Right atrium auricular region (tissue), 2 donors: ENCODE measurements at regions not wholly inside any gene's neighbourhood (a gene's known extent, or its start where the extent isn't known, plus 50 kb on each side); places are given as distances from the start of the nearest gene placed in this dataset.

Experiments used
- DNase-seq: peaks from one replicate; pipeline ENCODE4 v3.0.0-alpha.2; 2019; ENCODE audit warnings: low spot score
- H3K27ac ChIP-seq, 2 donors: fragments of 200-600 bp; sonication (generic); 1 replicate in 1 of 2; 2 replicates in 1 of 2; pipeline ENCODE4 v1.5.1; 2016 to 2019
- H3K27me3 ChIP-seq, 2 donors: fragments of 200-600 bp; sonication (generic); one replicate each; pipeline versions ENCODE4 v1.5.1 to v1.6.0; 2017 to 2019
- H3K36me3 ChIP-seq: fragments of 200-600 bp; sonication (generic); one replicate; pipeline ENCODE4 v1.5.1; 2016
- H3K4me1 ChIP-seq, 2 donors: fragments of 200-600 bp; sonication (generic); one replicate each; pipeline versions ENCODE4 v1.5.1 to v1.6.0; 2017 to 2019
- H3K4me3 ChIP-seq, 2 donors: fragments of 200-600 bp; sonication (generic); 1 replicate in 1 of 2; 2 replicates in 1 of 2; pipeline ENCODE4 v1.5.1; 2017 to 2019; ENCODE audit warnings: mild to moderate bottlenecking in 1 of 2, moderate library complexity in 1 of 2
- H3K9me3 ChIP-seq, 2 donors: fragments of 200-600 bp; sonication (generic); one replicate each; pipeline ENCODE4 v1.5.1; 2019
- CTCF ChIP-seq, 2 donors: fragments of 200-600 bp; sonication (generic); IDR thresholded peaks; one replicate each; pipeline ENCODE4 v1.5.1; 2019; ENCODE audit warnings: antibody characterized with exemption in 2 of 2

- Histone ChIP-seq H3K9me3 (no peaks in the 10 kb centered on the region), H3K4me1 (peaks cover 0 to 21% of the 10 kb centered on the region in 2 donors), H3K27me3 (no peaks in the 10 kb centered on the region), H3K27ac (no peak overlapping the region), H3K4me3 (no peak overlapping the region), H3K36me3 (no peaks in the 10 kb centered on the region)
- no peak for DNase-seq
- no peak for TF ChIP-seq CTCF (IDR thresholded peaks at IDR 0.05)
Measured at GRCh38 chr18:46283268-46283667, 179.1 kb downstream of the HAUS1 start.

DNA sequence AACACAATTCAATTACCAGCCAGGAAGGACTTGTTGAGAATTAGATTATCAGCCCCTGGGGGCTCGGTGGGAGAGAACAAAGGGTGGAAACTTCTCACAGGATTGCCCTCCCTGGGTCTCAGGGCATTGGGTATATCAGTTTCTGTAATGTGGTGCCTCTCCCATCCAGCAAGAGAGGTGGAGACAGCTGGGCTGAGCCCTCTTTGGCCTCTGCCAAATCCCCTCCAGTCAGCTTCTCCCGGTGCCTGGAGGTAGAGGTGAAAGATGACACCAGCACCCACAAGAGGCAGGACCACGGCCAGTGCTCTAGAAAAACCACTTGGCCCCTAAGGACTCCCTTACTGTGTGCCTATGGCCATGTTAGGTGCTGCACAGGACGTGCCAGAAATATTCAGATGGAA lies 179.7 kb downstream of the HAUS1 start:
- no peak for TF ChIP-seq CTCF (IDR thresholded peaks at IDR 0.05)
- H3K27ac ChIP-seq: no peak overlapping the region
- H3K4me1 ChIP-seq: peaks cover 0 to 14% of the 10 kb centered on the region in 2 donors
- no peak overlapping the region for H3K4me3 ChIP-seq
- no peaks in the 10 kb centered on the region for H3K9me3 ChIP-seq
- no peaks in the 10 kb centered on the region for H3K36me3 ChIP-seq
- H3K27me3 ChIP-seq: no peaks in the 10 kb centered on the region
- no peak for DNase-seq

- DNase-seq: no peak
- Histone ChIP-seq H3K4me1 (no peaks in the 10 kb centered on the region), H3K27me3 (no peaks in the 10 kb centered on the region), H3K36me3 (no peaks in the 10 kb centered on the region), H3K9me3 (no peaks in the 10 kb centered on the region), H3K4me3 (no peak overlapping the region), H3K27ac (no peak overlapping the region)
- TF ChIP-seq CTCF (IDR thresholded peaks at IDR 0.05): no peak
Measured at GRCh38 chr18:46289463-46289862, 185.3 kb downstream of the HAUS1 start.

DNA sequence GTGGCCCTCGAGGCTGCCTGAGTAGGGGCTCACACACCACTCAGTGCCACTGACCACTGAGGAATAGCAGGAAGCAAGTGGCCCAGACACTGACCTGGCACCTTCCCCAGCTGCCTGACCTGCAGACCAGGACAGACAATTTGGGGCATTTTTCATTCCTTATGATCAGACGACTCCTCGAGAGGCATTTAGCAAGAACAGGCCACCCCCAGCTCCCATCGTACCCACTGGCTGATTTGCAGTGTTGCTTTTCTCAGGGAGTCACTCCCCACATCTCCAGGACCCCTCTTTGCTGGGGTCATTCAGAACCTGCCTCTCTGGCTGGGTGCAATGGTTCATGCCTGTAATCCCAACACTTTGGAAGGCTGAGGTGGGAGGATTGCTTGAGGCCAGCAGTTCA lies 185.7 kb downstream of the HAUS1 start:
- H3K36me3 ChIP-seq: no peaks in the 10 kb centered on the region
- H3K27me3 ChIP-seq: no peaks in the 10 kb centered on the region
- no peaks in the 10 kb centered on the region for H3K4me1 ChIP-seq

DNA sequence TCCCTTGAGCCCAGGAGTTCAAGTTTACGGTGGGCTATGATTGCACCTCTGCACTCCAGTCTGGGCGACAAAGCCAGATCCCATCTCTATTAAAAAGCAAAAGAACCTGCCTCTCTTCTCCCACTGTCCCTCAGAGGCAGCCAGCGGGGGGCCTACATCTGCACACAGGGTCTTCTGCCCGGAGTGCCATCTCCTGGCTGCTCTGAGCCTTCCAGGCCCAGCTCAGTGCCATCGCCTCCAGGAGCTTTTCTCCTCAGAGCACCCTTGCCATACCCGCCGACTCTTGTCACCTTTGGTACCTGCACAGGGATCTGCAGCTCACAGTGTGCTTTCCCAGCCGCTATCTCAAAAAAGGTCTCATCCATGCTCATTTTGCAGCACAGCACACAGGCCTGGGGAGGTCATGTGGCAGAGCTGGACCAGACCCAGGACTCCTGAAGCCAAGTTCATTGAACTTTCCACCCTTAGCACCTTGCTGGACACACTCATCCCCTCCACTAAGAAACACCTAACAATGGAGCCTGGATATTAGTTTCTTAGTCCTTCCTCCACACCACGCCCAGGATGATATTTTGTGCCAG lies 186.3 kb downstream of the HAUS1 start:
- H3K36me3 ChIP-seq: no peaks in the 10 kb centered on the region
- DNase-seq: peak; percentile 48
- H3K4me3 ChIP-seq: no peak overlapping the region
- no peak overlapping the region for H3K27ac ChIP-seq
- no peaks in the 10 kb centered on the region for H3K27me3 ChIP-seq
- TF ChIP-seq CTCF (IDR thresholded peaks at IDR 0.05): no peak
- H3K9me3 ChIP-seq: no peaks in the 10 kb centered on the region
- H3K4me1 ChIP-seq: no peaks in the 10 kb centered on the region

More for the DNA sequence above, 185.7 kb downstream of the HAUS1 start:
- H3K4me3 ChIP-seq: no peak overlapping the region
- peak; percentile 53 for DNase-seq
- H3K9me3 ChIP-seq: no peaks in the 10 kb centered on the region
- no peak overlapping the region for H3K27ac ChIP-seq
- TF ChIP-seq CTCF (IDR thresholded peaks at IDR 0.05): no peak

GRCh38 chr18:46291149-46291548 lies 187.0 kb downstream of the HAUS1 start:
- no peaks in the 10 kb centered on the region for H3K9me3 ChIP-seq
- H3K27me3 ChIP-seq: no peaks in the 10 kb centered on the region
- no peak overlapping the region for H3K4me3 ChIP-seq
- H3K27ac ChIP-seq: no peak overlapping the region
- no peak for DNase-seq
- no peaks in the 10 kb centered on the region for H3K4me1 ChIP-seq
- H3K36me3 ChIP-seq: no peaks in the 10 kb centered on the region
- no peak for TF ChIP-seq CTCF (IDR thresholded peaks at IDR 0.05)
